ENCODE measurements at regions not wholly inside any gene's neighbourhood (a gene's known extent, or its start where the extent isn't known, plus 50 kb on each side); places are given as distances from the start of the nearest gene placed in this dataset.

DNA sequence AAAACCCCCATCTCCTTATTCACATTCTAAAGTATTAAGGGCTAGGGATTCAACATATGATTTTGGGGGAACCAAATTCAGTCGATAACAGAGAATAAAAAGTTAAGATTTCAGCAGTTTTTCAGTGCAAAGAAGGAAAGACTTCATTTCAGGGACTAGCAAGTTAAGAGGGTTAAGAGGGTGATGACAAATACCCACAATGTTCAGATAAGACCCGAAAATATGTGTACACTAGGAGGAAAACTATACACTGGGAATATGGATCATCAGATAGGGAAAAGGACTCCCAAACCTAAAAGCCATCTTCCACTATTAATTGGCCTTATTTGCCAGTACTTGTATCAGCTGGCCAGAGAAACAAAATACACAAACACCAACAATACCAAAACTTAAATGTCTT, 824.2 kb downstream of the SLC16A7 start:
- Histone ChIP-seq H3K27me3 (no peaks in the 10 kb centered on the region), H3K9me3 (replicated peaks in 1 of 3) (no peaks in the 10 kb centered on the region), H3K36me3 (replicated peaks in 1 of 2) (no peaks in the 10 kb centered on the region), H3K4me1 (replicated peaks in 1 of 2) (no peaks in the 10 kb centered on the region), H3K4me3 (no peak overlapping the region), H3K27ac (no peak overlapping the region)
- intact Hi-C loops (cut with DNase I) = no loop called here
- WGBS, 4 donors = 68 to 84% (median 71%) methylated on average over 2 of the region's 2 CpGs
- TF ChIP-seq, protein P1, sequence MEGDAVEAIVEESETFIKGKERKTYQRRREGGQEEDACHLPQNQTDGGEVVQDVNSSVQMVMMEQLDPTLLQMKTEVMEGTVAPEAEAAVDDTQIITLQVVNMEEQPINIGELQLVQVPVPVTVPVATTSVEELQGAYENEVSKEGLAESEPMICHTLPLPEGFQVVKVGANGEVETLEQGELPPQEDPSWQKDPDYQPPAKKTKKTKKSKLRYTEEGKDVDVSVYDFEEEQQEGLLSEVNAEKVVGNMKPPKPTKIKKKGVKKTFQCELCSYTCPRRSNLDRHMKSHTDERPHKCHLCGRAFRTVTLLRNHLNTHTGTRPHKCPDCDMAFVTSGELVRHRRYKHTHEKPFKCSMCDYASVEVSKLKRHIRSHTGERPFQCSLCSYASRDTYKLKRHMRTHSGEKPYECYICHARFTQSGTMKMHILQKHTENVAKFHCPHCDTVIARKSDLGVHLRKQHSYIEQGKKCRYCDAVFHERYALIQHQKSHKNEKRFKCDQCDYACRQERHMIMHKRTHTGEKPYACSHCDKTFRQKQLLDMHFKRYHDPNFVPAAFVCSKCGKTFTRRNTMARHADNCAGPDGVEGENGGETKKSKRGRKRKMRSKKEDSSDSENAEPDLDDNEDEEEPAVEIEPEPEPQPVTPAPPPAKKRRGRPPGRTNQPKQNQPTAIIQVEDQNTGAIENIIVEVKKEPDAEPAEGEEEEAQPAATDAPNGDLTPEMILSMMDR (IDR thresholded peaks at IDR 0.05) = no peak
- no peak for TF ChIP-seq POLR2A (IDR thresholded peaks at IDR 0.05)
- no peak for DNase-seq

DNA sequence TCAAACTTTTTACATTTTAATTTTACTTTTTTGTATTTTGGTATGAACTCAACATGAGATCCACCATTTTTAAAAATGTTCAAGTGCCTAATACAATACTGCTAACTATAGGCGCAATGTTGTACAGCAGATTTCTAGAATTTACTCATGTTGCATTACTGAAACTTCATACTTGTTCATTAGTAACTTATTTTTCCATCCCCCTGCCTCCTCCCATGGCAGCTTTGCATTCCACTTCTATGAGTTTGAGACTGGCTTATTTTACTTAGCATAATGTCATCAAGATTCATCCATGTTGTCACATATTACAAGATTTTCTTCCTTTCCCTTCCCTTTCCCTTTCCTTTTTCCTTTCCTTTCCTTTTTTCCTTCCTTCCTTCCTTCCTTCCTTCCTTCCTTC, 825.9 kb downstream of the SLC16A7 start:
- 93 to 99% (median 96%) methylated on average over 1 of the region's 1 CpG for WGBS, 4 donors
- no peak overlapping the region for H3K27ac ChIP-seq
- intact Hi-C loops (cut with DNase I) = no loop called here
- H3K4me1 ChIP-seq (replicated peaks in 1 of 2) = no peaks in the 10 kb centered on the region
- H3K9me3 ChIP-seq (replicated peaks in 1 of 3) = no peaks in the 10 kb centered on the region
- no peaks in the 10 kb centered on the region for H3K36me3 ChIP-seq (replicated peaks in 1 of 2)
- TF ChIP-seq, protein P1 (IDR thresholded peaks at IDR 0.05) = no peak
- no peak for TF ChIP-seq POLR2A (IDR thresholded peaks at IDR 0.05)
- H3K4me3 ChIP-seq = no peak overlapping the region
- DNase-seq = no peak
- no peaks in the 10 kb centered on the region for H3K27me3 ChIP-seq

DNA sequence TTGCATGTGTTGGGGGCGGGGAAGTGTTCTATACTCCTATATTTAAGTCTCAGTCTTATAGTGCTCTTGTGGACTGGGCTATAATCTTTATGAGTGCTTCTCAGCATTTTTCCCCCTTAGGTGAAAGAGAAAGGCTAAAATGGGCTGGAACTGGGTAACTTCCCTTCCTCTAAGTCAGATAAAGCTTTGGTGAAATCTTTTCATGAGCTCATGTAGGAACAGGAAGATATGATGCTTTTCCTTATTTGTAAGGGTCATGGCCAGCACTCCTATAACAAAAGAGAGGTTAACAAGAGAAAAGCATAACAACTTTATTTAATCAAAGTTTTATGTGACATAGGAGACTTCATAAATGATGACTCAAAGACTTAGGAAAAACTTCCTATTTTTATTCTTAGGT, 841.5 kb downstream of the SLC16A7 start:
- WGBS, 4 donors = 80 to 95% (median 84%) methylated on average over 1 of the region's 1 CpG

GRCh38 chr12:60441577-60441976, 845.7 kb downstream of the SLC16A7 start:
- no peak for DNase-seq
- Histone ChIP-seq H3K9me3 (replicated peaks in 1 of 3) (no peaks in the 10 kb centered on the region), H3K36me3 (replicated peaks in 1 of 2) (no peaks in the 10 kb centered on the region), H3K27ac (no peak overlapping the region), H3K4me3 (no peak overlapping the region), H3K4me1 (replicated peaks in 1 of 2) (no peaks in the 10 kb centered on the region), H3K27me3 (no peaks in the 10 kb centered on the region)
- 66 to 84% (median 70%) methylated on average over 4 of the region's 4 CpGs for WGBS, 4 donors
- TF ChIP-seq POLR2A (IDR thresholded peaks at IDR 0.05) = no peak
- TF ChIP-seq, protein P1 (IDR thresholded peaks at IDR 0.05) = no peak
- intact Hi-C loops (cut with DNase I) = no loop called here

More for the DNA sequence above, 841.5 kb downstream of the SLC16A7 start:
- Histone ChIP-seq H3K27ac (no peak overlapping the region), H3K36me3 (replicated peaks in 1 of 2) (no peaks in the 10 kb centered on the region), H3K4me3 (no peak overlapping the region), H3K9me3 (replicated peaks in 1 of 3) (no peaks in the 10 kb centered on the region), H3K27me3 (no peaks in the 10 kb centered on the region), H3K4me1 (replicated peaks in 1 of 2) (no peaks in the 10 kb centered on the region)
- no peak for DNase-seq
- no peak for TF ChIP-seq POLR2A (IDR thresholded peaks at IDR 0.05)
- TF ChIP-seq, protein P1 (IDR thresholded peaks at IDR 0.05) = no peak
- intact Hi-C loops (cut with DNase I) = no loop called here

Measured in adrenal gland (tissue), 9 donors.